GM12878 (cell line): ENCODE measurements at regions not wholly inside any gene's neighbourhood (a gene's known extent, or its start where the extent isn't known, plus 50 kb on each side); places are given as distances from the start of the nearest gene placed in this dataset.

Source experiments
- ATF2 ChIP-seq: IDR thresholded peaks from 2 replicates; pipeline ENCODE4 v1.6.1; 2012; ENCODE audit warnings: low read length, inconsistent platforms
- CEBPB ChIP-seq, 2 experiments: fragments of 150-350 bp in 1 of 2; IDR thresholded peaks; 2 replicates each; pipeline ENCODE4 v1.6.1; 2012 to 2014; ENCODE audit warnings: low read depth in 2 of 2, low read length in 2 of 2, borderline replicate concordance in 1 of 2, inconsistent platforms in 1 of 2
- CTCF ChIP-seq, 3 experiments: IDR thresholded peaks in 2 of 3; conservative IDR thresholded peaks in 1 of 3; 2 replicates each; pipeline ENCODE4 v1.5.1; 2011; ENCODE audit warnings: low read depth in 3 of 3, low read length in 3 of 3, mild to moderate bottlenecking in 3 of 3, control low read depth in 2 of 3, moderate library complexity in 2 of 3, inconsistent platforms in 1 of 3, mixed read lengths in 1 of 3; ENCODE audit not compliant: control insufficient read depth in 2 of 3, insufficient read depth in 1 of 3; ENCODE audit errors: extremely low read depth in 1 of 3
- MXI1 ChIP-seq: fragments of 150-350 bp; IDR thresholded peaks from 2 replicates; pipeline ENCODE4 v1.6.1; 2011; ENCODE audit warnings: low read depth, mild to moderate bottlenecking, inconsistent platforms, low read length, improper control_type of control experiment
- NRF1 ChIP-seq: conservative IDR thresholded peaks from 2 replicates; pipeline ENCODE4 v1.6.1; 2011; ENCODE audit warnings: mild to moderate bottlenecking, low read depth, low read length, improper control_type of control experiment
- POLR2A ChIP-seq: IDR thresholded peaks from 2 replicates; pipeline ENCODE4 v1.6.1; 2011; ENCODE audit warnings: low read depth, mild to moderate bottlenecking, low read length
- POLR2AphosphoS5 ChIP-seq: IDR thresholded peaks from 2 replicates; pipeline ENCODE4 v1.6.1; 2011; ENCODE audit warnings: mild to moderate bottlenecking, low read length, inconsistent platforms
- PRDM15 ChIP-seq: fragments of 450-650 bp; formaldehyde crosslinking; IDR thresholded peaks from 2 replicates; pipeline ENCODE4 v1.4.0; 2020; ENCODE audit warnings: mild to moderate bottlenecking, moderate library complexity
- RCOR1 ChIP-seq: conservative IDR thresholded peaks from 2 replicates; pipeline ENCODE4 v1.6.1; 2012; ENCODE audit warnings: low read depth, low read length, improper control_type of control experiment
- SRF ChIP-seq, 2 experiments: IDR thresholded peaks; 2 replicates each; pipeline ENCODE4 v1.6.1; 2011; ENCODE audit warnings: low read depth in 2 of 2, low read length in 2 of 2, mild to moderate bottlenecking in 1 of 2, moderate library complexity in 1 of 2

- no peak for TF ChIP-seq CEBPB (IDR thresholded peaks at IDR 0.05; ENCODE audit: borderline replicate concordance in 1 of 2, low read depth in 2 of 2, low read length in 2 of 2)
- no peak for TF ChIP-seq SRF (IDR thresholded peaks at IDR 0.05; ENCODE audit: low read depth in 2 of 2, low read length in 2 of 2)
- no peak for TF ChIP-seq CTCF (IDR thresholded peaks at IDR 0.05 in 2 of 3, conservative IDR thresholded peaks at IDR 0.05 in 1 of 3; ENCODE audit: control insufficient read depth in 2 of 3, extremely low read depth in 1 of 3, insufficient read depth in 1 of 3, low read depth in 3 of 3, low read length in 3 of 3)
- no peak for TF ChIP-seq POLR2AphosphoS5
- no peak for TF ChIP-seq PRDM15
- TF ChIP-seq MXI1, result no peak
- no peak for TF ChIP-seq POLR2A
- no peak for TF ChIP-seq ATF2
- no peak for TF ChIP-seq RCOR1
- TF ChIP-seq NRF1, result no peak
These were observed 184.3 kb upstream of the SIX2 start for GRCh38 chr2:45193581-45193980.
